H1 (cell line): ENCODE measurements at regions not wholly inside any gene's neighbourhood (a gene's known extent, or its start where the extent isn't known, plus 50 kb on each side); places are given as distances from the start of the nearest gene placed in this dataset.

Experiments used
- CTCF ChIA-PET: fragments of 300-600 bp; sonication (Branson Sonifier 250); formaldehyde crosslinking; loops from one replicate; lab custom pipeline; 2021; ENCODE audit not compliant: partially characterized antibody; lab: Charles Lee
- POLR2A ChIA-PET: fragments of 300-600 bp; sonication (Branson Sonifier 250); formaldehyde crosslinking; loops from one replicate; lab custom pipeline; 2021; ENCODE audit warnings: inconsistent platforms; ENCODE audit not compliant: partially characterized antibody; lab: Charles Lee
- DNase-seq, 2 experiments: peaks; one replicate each; pipeline versions ENCODE4 v3.0.0 to v3.0.0-alpha.2; 2010 to 2022; ENCODE audit warnings: low spot score in 2 of 2, low read depth in 1 of 2, mixed read lengths in 1 of 2
- FAIRE-seq: peaks from 2 replicates; lab custom pipeline; 2011; peaks lifted over from hg19 to GRCh38; lab: Jason Lieb, UNC
- H2AFZ ChIP-seq: 2 replicates; pipeline ENCODE4 v1.8.1; 2012; ENCODE audit warnings: low read length, inconsistent platforms
- H2AK5ac ChIP-seq: 2 replicates; pipeline ENCODE4 v1.6.1; 2013; ENCODE audit warnings: low read depth, low read length
- H2BK120ac ChIP-seq: replicated peaks from 2 replicates; pipeline ENCODE3; 2013; ENCODE audit warnings: low read depth, low read length, inconsistent platforms
- H2BK12ac ChIP-seq: 2 replicates; pipeline ENCODE4 v1.6.1; 2013; ENCODE audit warnings: low read depth, low read length
- H2BK15ac ChIP-seq: 2 replicates; pipeline ENCODE4 v1.6.1; 2013; ENCODE audit warnings: low read length
- H2BK20ac ChIP-seq: 2 replicates; pipeline ENCODE4 v1.6.1; 2013; ENCODE audit warnings: low read length
- H2BK5ac ChIP-seq: 2 replicates; pipeline ENCODE4 v1.6.1; 2013; ENCODE audit warnings: low read depth, low read length
- H3K14ac ChIP-seq: 2 replicates; pipeline ENCODE4 v1.6.1; 2013; ENCODE audit warnings: inconsistent platforms; ENCODE audit not compliant: insufficient read length
- H3K18ac ChIP-seq: 2 replicates; pipeline ENCODE4 v1.6.1; 2013; ENCODE audit warnings: low read length; ENCODE audit errors: extremely low read depth
- H3K23ac ChIP-seq: 2 replicates; pipeline ENCODE4 v1.6.1; 2013; ENCODE audit warnings: inconsistent platforms; ENCODE audit not compliant: insufficient read length
- H3K23me2 ChIP-seq: 2 replicates; pipeline ENCODE4 v1.6.1; 2013; ENCODE audit warnings: low read depth, low read length
- H3K27ac ChIP-seq: 2 replicates; pipeline ENCODE4 v1.6.1; 2011; ENCODE audit warnings: low read depth, low read length, inconsistent platforms
- H3K27me3 ChIP-seq, 4 experiments: replicated peaks in 1 of 4; 1 replicate in 1 of 4; 2 replicates in 3 of 4; pipeline versions ENCODE4 v1.6.1 to v1.8.1; 2011 to 2013; ENCODE audit warnings: low read length in 3 of 4, mild to moderate bottlenecking in 3 of 4, inconsistent platforms in 2 of 4, mixed read lengths in 2 of 4, moderate library complexity in 1 of 4; ENCODE audit not compliant: control insufficient read depth in 3 of 4, insufficient read depth in 3 of 4; ENCODE audit errors: extremely low read depth in 1 of 4
- H3K36me3 ChIP-seq, 4 experiments: 2 replicates each; pipeline versions ENCODE4 v1.6.1 to v1.8.1; 2011 to 2013; ENCODE audit warnings: mild to moderate bottlenecking in 4 of 4, low read length in 3 of 4, moderate library complexity in 2 of 4, control low read depth in 1 of 4, inconsistent platforms in 1 of 4; ENCODE audit not compliant: insufficient read depth in 4 of 4, control insufficient read depth in 2 of 4
- H3K4ac ChIP-seq: replicated peaks from 2 replicates; pipeline ENCODE3; 2013; ENCODE audit warnings: low read length, low read depth, mixed read lengths, inconsistent platforms; ENCODE audit not compliant: insufficient read length
- H3K4me1 ChIP-seq, 4 experiments: replicated peaks in 1 of 4; 1 replicate in 1 of 4; 2 replicates in 3 of 4; pipeline versions ENCODE4 v1.6.1 to v1.8.1; 2011 to 2013; ENCODE audit warnings: low read length in 3 of 4, inconsistent platforms in 2 of 4, mixed read lengths in 1 of 4; ENCODE audit not compliant: insufficient read depth in 4 of 4, control insufficient read depth in 3 of 4
- H3K4me2 ChIP-seq, 2 experiments: 2 replicates each; pipeline versions ENCODE4 v1.6.1 to v1.8.1; 2011 to 2013; ENCODE audit warnings: low read depth in 2 of 2, low read length in 2 of 2, control low read depth in 1 of 2, inconsistent platforms in 1 of 2, mild to moderate bottlenecking in 1 of 2; ENCODE audit not compliant: insufficient read depth in 1 of 2
- H3K4me3 ChIP-seq, 4 experiments: fragments of 200-600, 300-600 bp in 1 of 4; sonication (generic), shearing (Covaris generic), sonication (Bioruptor Twin) in 1 of 4; 2 replicates each; pipeline versions ENCODE4 v1.5.1 to v1.8.1; 2011 to 2016; ENCODE audit warnings: low read length in 4 of 4, low read depth in 3 of 4, control low read depth in 2 of 4, inconsistent platforms in 2 of 4, mild to moderate bottlenecking in 2 of 4, mixed read lengths in 1 of 4, moderate library complexity in 1 of 4; ENCODE audit not compliant: insufficient read depth in 2 of 4; ENCODE audit errors: extremely low read depth in 1 of 4
- H3K56ac ChIP-seq: replicated peaks from 2 replicates; pipeline ENCODE3; 2013; ENCODE audit warnings: low read depth, mild to moderate bottlenecking, mixed read lengths, low read length, inconsistent platforms; ENCODE audit not compliant: insufficient read length
- H3K79me1 ChIP-seq: 2 replicates; pipeline ENCODE4 v1.6.1; 2013; ENCODE audit warnings: low read depth, low read length, control low read depth
- H3K79me2 ChIP-seq, 2 experiments: 2 replicates each; pipeline versions ENCODE4 v1.6.1 to v1.8.1; 2012 to 2013; ENCODE audit warnings: low read length in 2 of 2, mild to moderate bottlenecking in 2 of 2, inconsistent platforms in 1 of 2; ENCODE audit not compliant: insufficient read depth in 2 of 2, control insufficient read depth in 1 of 2
- H3K9ac ChIP-seq, 4 experiments: replicated peaks in 1 of 4; 1 replicate in 1 of 4; 2 replicates in 3 of 4; pipeline versions ENCODE4 v1.6.1 to v1.8.1; 2011 to 2013; ENCODE audit warnings: low read depth in 3 of 4, low read length in 3 of 4, control low read depth in 2 of 4, mild to moderate bottlenecking in 2 of 4, moderate library complexity in 2 of 4, inconsistent platforms in 1 of 4; ENCODE audit errors: extremely low read depth in 1 of 4
- H3K9me3 ChIP-seq, 2 experiments: 2 replicates each; pipeline versions ENCODE4 v1.6.1 to v1.8.1; 2012 to 2013; ENCODE audit warnings: mild to moderate bottlenecking in 2 of 2, moderate library complexity in 2 of 2, control low read depth in 1 of 2, inconsistent platforms in 1 of 2, low read depth in 1 of 2, low read length in 1 of 2, mixed read lengths in 1 of 2; ENCODE audit not compliant: insufficient read depth in 2 of 2
- H4K20me1 ChIP-seq, 2 experiments: replicated peaks in 1 of 2; 2 replicates each; pipeline versions ENCODE3 to v1.8.1; 2011 to 2013; ENCODE audit warnings: inconsistent platforms in 2 of 2, low read length in 2 of 2, mild to moderate bottlenecking in 1 of 2; ENCODE audit not compliant: insufficient read depth in 2 of 2, control insufficient read depth in 1 of 2
- H4K5ac ChIP-seq: 2 replicates; pipeline ENCODE4 v1.6.1; 2013; ENCODE audit warnings: low read length, low read depth, mixed read lengths, inconsistent platforms; ENCODE audit not compliant: insufficient read length
- H4K8ac ChIP-seq: 2 replicates; pipeline ENCODE4 v1.8.0; 2013; ENCODE audit warnings: mild to moderate bottlenecking, moderate library complexity, low read length, inconsistent platforms; ENCODE audit not compliant: insufficient read depth; ENCODE audit errors: extremely low read depth
- H4K91ac ChIP-seq: replicated peaks from 2 replicates; pipeline ENCODE3; 2013; ENCODE audit warnings: low read length, mixed read lengths, inconsistent platforms; ENCODE audit not compliant: insufficient read length
- JUN ChIP-seq: IDR thresholded peaks from 2 replicates; pipeline ENCODE4 v1.6.1; 2011; ENCODE audit warnings: low read depth, mild to moderate bottlenecking, improper control_type of control experiment, low read length
- TEAD4 ChIP-seq: IDR thresholded peaks from 2 replicates; pipeline ENCODE4 v1.6.1; 2012; ENCODE audit warnings: low read depth, low read length, inconsistent platforms, mixed read lengths
- WGBS, 2 experiments: shearing (Covaris generic) in 1 of 2; methylation state at CpG; one replicate each; pipeline versions ENCODE4 v1.1.6 to v1.1.7; 2013 to 2015; ENCODE audit warnings: low lambda C conversion rate in 2 of 2, mixed read lengths in 2 of 2, inconsistent platforms in 1 of 2, low coverage in 1 of 2, missing lambda C conversion rate in 1 of 2; ENCODE audit not compliant: insufficient replicate concordance in 2 of 2, insufficient coverage in 1 of 2, insufficient read length in 1 of 2; ENCODE audit errors: extremely low coverage in 1 of 2, missing lambda C conversion rate in 1 of 2; 5-methylcytosine and 5-hydroxymethylcytosine counted together

DNA sequence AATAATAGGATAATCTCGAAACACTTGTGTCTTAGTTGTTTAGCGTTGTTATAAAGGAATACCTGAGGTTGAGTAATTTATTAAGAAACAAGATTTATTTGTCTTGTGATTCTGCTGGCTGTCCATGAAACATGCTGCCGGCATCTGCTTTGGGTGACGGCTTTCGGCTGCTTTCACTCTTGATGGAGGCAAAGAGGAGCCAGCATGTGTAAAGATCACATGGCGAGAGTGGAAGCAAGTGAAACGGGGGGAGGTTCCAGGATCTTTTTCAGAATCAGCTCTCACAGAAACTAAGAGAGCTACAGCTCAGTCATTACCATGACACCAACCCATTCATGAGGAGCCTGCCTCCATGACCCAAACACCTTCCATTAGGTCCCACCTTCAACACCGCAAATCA lies 402.8 kb downstream of the CDC14C start:
- no peak overlapping the region for H3K56ac ChIP-seq
- no peak overlapping the region for H2BK15ac ChIP-seq
- no peak overlapping the region for H3K18ac ChIP-seq
- H3K4ac ChIP-seq, result no peak overlapping the region
- H3K9ac ChIP-seq, result no peak overlapping the region
- no peaks in the 10 kb centered on the region for H3K27me3 ChIP-seq
- no peak overlapping the region for H3K27ac ChIP-seq
- 0 out of 2 replicates have a peak overlapping the region, but pooled peaks have one; percentile 5 for H2AFZ ChIP-seq
- H4K20me1 ChIP-seq, result no peaks in the 10 kb centered on the region
- no peaks in the 10 kb centered on the region for H3K9me3 ChIP-seq
- no peak overlapping the region for H4K5ac ChIP-seq
- CTCF ChIA-PET, result interaction anchor here (0.7 kb wide), 1 partner anchor 15 kb away, joined by 3 read pairs; no protein-coding TSS in a partner anchor
- H3K23ac ChIP-seq, result no peak overlapping the region
- H2BK12ac ChIP-seq, result no peak overlapping the region
- H3K79me2 ChIP-seq, result no peaks in the 10 kb centered on the region
- no peaks in the 10 kb centered on the region for H3K23me2 ChIP-seq
- no peaks in the 10 kb centered on the region for H3K79me1 ChIP-seq
- FAIRE-seq (peak; percentile 24), DNase-seq (no peak)
- no peak overlapping the region for H3K4me3 ChIP-seq
- H4K91ac ChIP-seq, result no peak overlapping the region
- no peaks in the 10 kb centered on the region for H3K36me3 ChIP-seq
- H3K4me1 ChIP-seq, result no peaks in the 10 kb centered on the region
- no peak overlapping the region for H2BK120ac ChIP-seq
- H2AK5ac ChIP-seq, result no peak overlapping the region
- WGBS, 2 experiments, result 97% methylated on average over 8 of the region's 8 CpGs; no CpG with 5 or more reads in 1 of the 2 experiments
- H4K8ac ChIP-seq, result no peak overlapping the region
- no peak overlapping the region for H2BK20ac ChIP-seq
- H2BK5ac ChIP-seq, result no peak overlapping the region
- POLR2A ChIA-PET, result no interaction called here
- H3K4me2 ChIP-seq, result no peak overlapping the region
- no peak overlapping the region for H3K14ac ChIP-seq
- TF ChIP-seq JUN (no peak), TEAD4 (no peak)
